PC-9 (cell line): ENCODE measurements at regions not wholly inside any gene's neighbourhood (a gene's known extent, or its start where the extent isn't known, plus 50 kb on each side); places are given as distances from the start of the nearest gene placed in this dataset.

ENCODE experiments used
- CTCF ChIP-seq: fragments of 200-600 bp; sonication (generic); conservative IDR thresholded peaks from 2 replicates; pipeline ENCODE4 v1.6.1; 2017; ENCODE audit warnings: mixed run types, antibody characterized with exemption, mild to moderate bottlenecking, moderate library complexity
- EZH2 ChIP-seq: fragments of 200-600 bp; sonication (generic); IDR thresholded peaks from 2 replicates; pipeline ENCODE4 v1.8.0; 2017; ENCODE audit warnings: antibody characterized with exemption, low read depth

DNA sequence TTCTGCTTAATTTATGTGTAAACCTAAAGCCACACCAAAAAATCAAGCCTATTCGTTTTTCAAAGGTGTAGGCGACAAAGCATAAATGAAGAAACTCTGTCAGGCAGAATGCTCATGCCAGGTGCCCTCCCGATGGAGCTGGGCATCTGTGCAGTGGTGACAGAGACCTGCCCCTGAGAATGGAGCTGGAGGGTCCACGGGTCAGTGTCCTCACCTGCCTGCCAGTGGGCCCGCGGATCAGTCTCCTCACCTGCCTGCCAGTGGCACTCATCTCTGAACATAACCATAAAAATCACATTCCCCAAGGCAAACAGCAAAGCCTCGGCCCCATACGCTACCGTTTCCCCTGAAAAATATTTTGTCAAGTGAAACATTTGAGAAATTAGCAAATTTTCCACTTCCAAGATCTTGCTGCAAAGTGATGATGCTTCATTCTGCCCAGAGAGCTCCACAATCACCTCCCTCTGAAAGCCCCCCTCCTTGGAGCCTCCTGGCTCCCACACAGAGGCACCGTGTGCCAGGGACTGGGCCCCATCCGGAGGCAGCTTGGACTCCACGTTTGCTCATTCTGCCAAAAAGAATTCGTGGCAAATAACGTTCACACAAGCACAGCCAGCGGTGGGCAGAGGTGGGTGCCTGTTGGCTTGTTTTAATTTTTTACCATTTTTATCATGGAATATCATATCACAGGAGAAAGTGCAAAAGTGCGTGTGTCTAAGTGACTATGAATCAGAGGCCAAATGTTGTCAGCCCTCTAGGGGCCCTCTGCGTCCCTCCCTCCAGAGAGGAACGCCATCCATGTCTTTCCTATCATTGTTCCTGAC lies 88.8 kb downstream of the YTHDF1 start:
- TF ChIP-seq CTCF (no peak), EZH2 (no peak)
